ENCODE measurements at regions not wholly inside any gene's neighbourhood (a gene's known extent, or its start where the extent isn't known, plus 50 kb on each side); places are given as distances from the start of the nearest gene placed in this dataset.

GRCh38 chr6:170464080-170464479, 89.0 kb downstream of the PSMB1 start:
- Histone ChIP-seq H3K4me3 (no peak overlapping the region), H3K27ac (no peak overlapping the region), H3K9ac (ENCODE audit: insufficient read length) (no peak overlapping the region), H3K36me3 (ENCODE audit: insufficient read depth, low read length) (no peaks in the 10 kb centered on the region), H3K9me3 (ENCODE audit: low read depth, low read length) (no peaks in the 10 kb centered on the region)
- TF ChIP-seq FOXP2 (optimal IDR thresholded peaks at IDR 0.05; ENCODE audit: control extremely low read depth, extremely low read length, insufficient read depth), result no peak
- TF ChIP-seq EZH2 (IDR thresholded peaks at IDR 0.05), result no peak
- TF ChIP-seq POLR2AphosphoS5 (IDR thresholded peaks at IDR 0.05; ENCODE audit: borderline replicate concordance, low read depth, low read length), result no peak
- DNase-seq (ENCODE audit: low read depth, low spot score), result no peak

- H3K36me3 ChIP-seq (ENCODE audit: insufficient read depth, low read length), result no peaks in the 10 kb centered on the region
- H3K27ac ChIP-seq, result no peak overlapping the region
- TF ChIP-seq FOXP2 (optimal IDR thresholded peaks at IDR 0.05; ENCODE audit: control extremely low read depth, extremely low read length, insufficient read depth), result no peak
- no peak for TF ChIP-seq POLR2AphosphoS5 (IDR thresholded peaks at IDR 0.05; ENCODE audit: borderline replicate concordance, low read depth, low read length)
- TF ChIP-seq EZH2 (IDR thresholded peaks at IDR 0.05), result no peak
- H3K9ac ChIP-seq (ENCODE audit: insufficient read length), result no peak overlapping the region
- no peak overlapping the region for H3K4me3 ChIP-seq
- DNase-seq (ENCODE audit: low read depth, low spot score), result no peak
- no peaks in the 10 kb centered on the region for H3K9me3 ChIP-seq (ENCODE audit: low read depth, low read length)
Measured at GRCh38 chr6:170463101-170463721, 89.9 kb downstream of the PSMB1 start.

- no peak overlapping the region for H3K4me3 ChIP-seq
- no peaks in the 10 kb centered on the region for H3K9me3 ChIP-seq (ENCODE audit: low read depth, low read length)
- DNase-seq (ENCODE audit: low read depth, low spot score), result no peak
- TF ChIP-seq FOXP2 (optimal IDR thresholded peaks at IDR 0.05; ENCODE audit: control extremely low read depth, extremely low read length, insufficient read depth) (no peak), EZH2 (IDR thresholded peaks at IDR 0.05) (no peak), POLR2AphosphoS5 (IDR thresholded peaks at IDR 0.05; ENCODE audit: borderline replicate concordance, low read depth, low read length) (no peak)
- no peak overlapping the region for H3K27ac ChIP-seq
- H3K36me3 ChIP-seq (ENCODE audit: insufficient read depth, low read length), result no peaks in the 10 kb centered on the region
- H3K9ac ChIP-seq (ENCODE audit: insufficient read length), result no peak overlapping the region
Measured at GRCh38 chr6:170462366-170463020, 90.6 kb downstream of the PSMB1 start.

- Histone ChIP-seq H3K4me3 (no peak overlapping the region), H3K9ac (ENCODE audit: insufficient read length) (no peak overlapping the region), H3K36me3 (ENCODE audit: insufficient read depth, low read length) (no peaks in the 10 kb centered on the region), H3K9me3 (ENCODE audit: low read depth, low read length) (no peaks in the 10 kb centered on the region), H3K27ac (no peak overlapping the region)
- no peak for TF ChIP-seq FOXP2 (optimal IDR thresholded peaks at IDR 0.05; ENCODE audit: control extremely low read depth, extremely low read length, insufficient read depth)
- TF ChIP-seq POLR2AphosphoS5 (IDR thresholded peaks at IDR 0.05; ENCODE audit: borderline replicate concordance, low read depth, low read length), result no peak
- TF ChIP-seq EZH2 (IDR thresholded peaks at IDR 0.05), result no peak
- no peak for DNase-seq (ENCODE audit: low read depth, low spot score)
Measured at GRCh38 chr6:170461556-170462365, 91.3 kb downstream of the PSMB1 start.

GRCh38 chr6:170461111-170461510, 92.0 kb downstream of the PSMB1 start:
- no peak overlapping the region for H3K27ac ChIP-seq

GRCh38 chr6:170460641-170461040, 92.5 kb downstream of the PSMB1 start:
- Histone ChIP-seq H3K4me3 (no peak overlapping the region), H3K9ac (ENCODE audit: insufficient read length) (no peak overlapping the region), H3K9me3 (ENCODE audit: low read depth, low read length) (no peaks in the 10 kb centered on the region), H3K36me3 (ENCODE audit: insufficient read depth, low read length) (no peaks in the 10 kb centered on the region), H3K27ac (no peak overlapping the region)
- no peak for TF ChIP-seq FOXP2 (optimal IDR thresholded peaks at IDR 0.05; ENCODE audit: control extremely low read depth, extremely low read length, insufficient read depth)
- no peak for TF ChIP-seq EZH2 (IDR thresholded peaks at IDR 0.05)
- TF ChIP-seq POLR2AphosphoS5 (IDR thresholded peaks at IDR 0.05; ENCODE audit: borderline replicate concordance, low read depth, low read length), result no peak
- DNase-seq (ENCODE audit: low read depth, low spot score), result no peak

More at GRCh38 chr6:170461111-170461510, 92.0 kb downstream of the PSMB1 start:
- no peak for TF ChIP-seq POLR2AphosphoS5 (IDR thresholded peaks at IDR 0.05; ENCODE audit: borderline replicate concordance, low read depth, low read length)
- TF ChIP-seq EZH2 (IDR thresholded peaks at IDR 0.05), result no peak
- no peak for TF ChIP-seq FOXP2 (optimal IDR thresholded peaks at IDR 0.05; ENCODE audit: control extremely low read depth, extremely low read length, insufficient read depth)
- Histone ChIP-seq H3K36me3 (ENCODE audit: insufficient read depth, low read length) (no peaks in the 10 kb centered on the region), H3K4me3 (no peak overlapping the region), H3K9me3 (ENCODE audit: low read depth, low read length) (no peaks in the 10 kb centered on the region), H3K9ac (ENCODE audit: insufficient read length) (no peak overlapping the region)
- no peak for DNase-seq (ENCODE audit: low read depth, low spot score)

- no peaks in the 10 kb centered on the region for H3K9me3 ChIP-seq (ENCODE audit: low read depth, low read length)
- H3K4me3 ChIP-seq, result no peak overlapping the region
- H3K36me3 ChIP-seq (ENCODE audit: insufficient read depth, low read length), result no peaks in the 10 kb centered on the region
- H3K27ac ChIP-seq, result no peak overlapping the region
- DNase-seq (ENCODE audit: low read depth, low spot score), result no peak
- no peak for TF ChIP-seq FOXP2 (optimal IDR thresholded peaks at IDR 0.05; ENCODE audit: control extremely low read depth, extremely low read length, insufficient read depth)
- TF ChIP-seq EZH2 (IDR thresholded peaks at IDR 0.05), result no peak
- no peak for TF ChIP-seq POLR2AphosphoS5 (IDR thresholded peaks at IDR 0.05; ENCODE audit: borderline replicate concordance, low read depth, low read length)
- H3K9ac ChIP-seq (ENCODE audit: insufficient read length), result no peak overlapping the region
Measured at GRCh38 chr6:170459451-170459850, 93.7 kb downstream of the PSMB1 start.

Data from SK-N-MC (cell line).